22Rv1 (cell line): ENCODE measurements at regions not wholly inside any gene's neighbourhood (a gene's known extent, or its start where the extent isn't known, plus 50 kb on each side); places are given as distances from the start of the nearest gene placed in this dataset.

Experiments used
- ZFX ChIP-seq: fragments of 450-650 bp; IDR thresholded peaks from 2 replicates; pipeline ENCODE4 v1.6.1; 2017; ENCODE audit warnings: antibody characterized with exemption, borderline replicate concordance
- TF ChIP-seq, protein P1 (sequence below): fragments of 450-650 bp; IDR thresholded peaks from 2 replicates; pipeline ENCODE4 v1.5.1; 2017; ENCODE audit warnings: mild to moderate bottlenecking

DNA sequence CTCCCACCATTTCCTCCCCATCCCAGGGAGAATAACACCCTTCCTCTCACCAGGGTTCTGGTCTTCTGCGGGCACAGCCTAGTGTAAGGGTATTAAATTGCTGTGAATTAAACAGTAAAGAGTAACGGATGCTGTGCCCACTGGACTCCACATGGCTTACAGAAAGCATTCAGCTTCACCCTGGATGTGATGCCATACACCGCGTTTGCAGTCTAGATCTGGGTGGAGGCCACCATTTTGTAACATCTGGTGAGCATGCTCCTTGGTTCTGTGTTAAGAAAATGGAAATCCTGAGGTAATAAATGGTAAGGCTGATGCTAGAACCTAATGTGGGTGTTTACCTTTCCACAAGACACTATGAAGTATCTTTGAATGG lies 331.8 kb upstream of the B3GAT1 start:
- TF ChIP-seq, protein P1, sequence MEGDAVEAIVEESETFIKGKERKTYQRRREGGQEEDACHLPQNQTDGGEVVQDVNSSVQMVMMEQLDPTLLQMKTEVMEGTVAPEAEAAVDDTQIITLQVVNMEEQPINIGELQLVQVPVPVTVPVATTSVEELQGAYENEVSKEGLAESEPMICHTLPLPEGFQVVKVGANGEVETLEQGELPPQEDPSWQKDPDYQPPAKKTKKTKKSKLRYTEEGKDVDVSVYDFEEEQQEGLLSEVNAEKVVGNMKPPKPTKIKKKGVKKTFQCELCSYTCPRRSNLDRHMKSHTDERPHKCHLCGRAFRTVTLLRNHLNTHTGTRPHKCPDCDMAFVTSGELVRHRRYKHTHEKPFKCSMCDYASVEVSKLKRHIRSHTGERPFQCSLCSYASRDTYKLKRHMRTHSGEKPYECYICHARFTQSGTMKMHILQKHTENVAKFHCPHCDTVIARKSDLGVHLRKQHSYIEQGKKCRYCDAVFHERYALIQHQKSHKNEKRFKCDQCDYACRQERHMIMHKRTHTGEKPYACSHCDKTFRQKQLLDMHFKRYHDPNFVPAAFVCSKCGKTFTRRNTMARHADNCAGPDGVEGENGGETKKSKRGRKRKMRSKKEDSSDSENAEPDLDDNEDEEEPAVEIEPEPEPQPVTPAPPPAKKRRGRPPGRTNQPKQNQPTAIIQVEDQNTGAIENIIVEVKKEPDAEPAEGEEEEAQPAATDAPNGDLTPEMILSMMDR = no peak
- no peak for TF ChIP-seq ZFX
